ENCODE measurements at regions not wholly inside any gene's neighbourhood (a gene's known extent, or its start where the extent isn't known, plus 50 kb on each side); places are given as distances from the start of the nearest gene placed in this dataset.

DNA sequence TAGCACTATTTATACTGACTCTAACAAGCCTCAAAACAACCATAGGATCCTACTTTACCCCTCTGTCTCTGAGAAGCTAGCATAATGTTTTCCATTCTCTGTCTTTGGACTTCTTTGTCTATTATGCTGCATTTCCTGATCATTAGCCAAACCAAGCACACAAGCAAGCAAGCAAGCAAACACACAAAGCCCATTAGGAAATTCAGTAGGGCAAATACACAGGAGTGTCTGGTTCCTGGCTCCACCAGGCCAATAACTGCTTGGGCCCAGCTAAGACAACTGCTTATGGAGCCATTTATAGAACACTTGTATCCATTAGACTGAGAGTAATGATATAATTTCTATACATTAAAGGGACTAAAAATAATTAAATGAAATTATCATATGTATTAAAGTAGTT lies 952.9 kb upstream of the EPHA7 start:
- no peak for DNase-seq (ENCODE audit: low spot score)

DNA sequence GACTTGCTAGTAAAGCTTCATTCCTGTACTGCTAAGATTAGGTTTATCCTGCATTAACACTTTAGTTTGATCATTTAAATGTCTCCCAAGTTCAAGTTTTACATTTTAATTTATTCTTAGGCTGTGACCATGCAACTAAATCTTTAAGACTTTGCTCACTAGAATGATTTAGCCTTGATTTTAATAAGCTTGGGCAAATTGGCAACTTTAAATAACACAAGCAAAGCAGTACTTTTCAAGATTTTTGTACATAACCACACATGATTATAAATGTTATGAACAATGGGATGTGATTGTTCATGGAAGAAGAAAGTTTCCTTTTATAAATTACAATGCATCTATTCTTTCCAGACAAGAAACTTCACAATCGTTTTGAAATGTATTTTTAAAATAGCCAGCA lies 948.0 kb upstream of the EPHA7 start:
- DNase-seq (ENCODE audit: low spot score), result no peak

DNA sequence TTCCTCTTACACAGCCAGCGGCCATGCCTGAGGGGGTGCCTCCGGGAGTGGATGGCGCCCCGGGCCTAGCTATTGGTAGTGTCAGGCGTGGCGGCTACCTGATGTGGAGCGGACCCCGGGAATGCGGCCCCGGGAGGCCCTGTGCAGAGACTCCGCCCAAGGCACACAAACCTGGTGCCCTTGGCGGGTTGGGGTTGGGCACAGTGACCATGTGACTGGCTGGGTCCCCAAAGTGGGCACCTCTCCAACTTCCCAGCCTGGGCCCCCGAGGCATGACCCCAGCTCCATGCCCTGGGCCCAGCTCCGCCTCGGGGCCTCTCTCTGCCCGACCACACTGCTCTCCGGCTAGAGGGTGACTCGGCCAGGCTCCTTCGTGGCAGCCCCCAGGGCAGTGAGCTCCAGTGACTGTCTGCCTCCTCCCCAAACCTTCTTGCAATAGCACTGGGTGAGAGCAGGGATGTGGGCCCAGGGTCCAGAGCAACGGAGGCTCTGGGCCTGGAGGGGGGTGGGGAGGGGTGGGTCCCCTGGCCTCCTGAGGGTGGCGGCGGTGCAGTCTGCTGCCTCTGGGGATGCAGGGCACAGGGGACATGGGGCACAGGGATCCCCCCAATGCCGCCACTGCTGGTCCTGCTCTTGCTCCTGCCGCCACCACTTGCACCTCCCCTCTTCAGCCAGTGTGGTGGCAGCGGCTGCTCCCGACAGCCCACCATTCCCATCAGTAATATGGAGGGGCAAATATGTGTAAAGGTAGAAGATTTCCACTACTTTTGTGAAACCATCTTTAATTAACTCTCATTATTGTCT lies 942.9 kb upstream of the EPHA7 start:
- no peak for DNase-seq (ENCODE audit: low spot score)

DNA sequence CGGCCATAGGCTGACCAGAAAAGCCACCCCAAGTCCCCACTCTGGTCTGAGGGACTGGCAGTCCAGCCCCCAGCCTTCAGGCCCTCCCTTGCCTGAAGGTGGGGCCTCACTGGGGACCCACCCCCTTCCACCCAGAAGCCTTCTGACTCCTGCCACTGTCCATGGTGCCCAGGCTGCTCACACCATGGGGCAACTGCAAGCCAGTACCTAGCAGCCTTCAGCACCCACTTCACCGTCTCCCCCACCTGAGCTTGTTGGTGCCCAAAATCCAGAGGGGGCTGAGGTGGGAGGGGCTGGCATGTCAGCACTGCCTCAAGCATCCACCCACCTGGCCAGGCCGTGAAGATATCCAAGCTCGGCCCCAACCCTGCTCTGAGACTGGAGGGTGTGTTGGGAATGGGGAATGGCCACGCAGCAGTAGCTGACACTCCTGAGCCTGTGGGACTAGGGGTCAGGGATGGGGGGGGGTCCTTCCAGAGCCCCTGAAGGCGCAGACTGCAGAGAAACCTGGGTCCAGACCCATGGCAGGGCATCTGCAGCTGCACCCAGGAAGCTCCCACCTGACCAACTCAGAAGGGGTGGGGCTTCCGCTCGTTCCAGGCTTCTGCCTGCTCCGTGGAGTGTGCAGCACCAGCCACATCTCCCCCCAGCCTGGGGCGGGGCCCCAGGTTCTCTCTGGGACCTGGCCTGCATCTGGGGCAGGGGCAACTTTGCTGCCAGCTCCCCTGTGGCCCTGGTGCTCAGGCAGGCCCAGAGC lies 942.1 kb upstream of the EPHA7 start:
- no peak for DNase-seq (ENCODE audit: low spot score)

DNA sequence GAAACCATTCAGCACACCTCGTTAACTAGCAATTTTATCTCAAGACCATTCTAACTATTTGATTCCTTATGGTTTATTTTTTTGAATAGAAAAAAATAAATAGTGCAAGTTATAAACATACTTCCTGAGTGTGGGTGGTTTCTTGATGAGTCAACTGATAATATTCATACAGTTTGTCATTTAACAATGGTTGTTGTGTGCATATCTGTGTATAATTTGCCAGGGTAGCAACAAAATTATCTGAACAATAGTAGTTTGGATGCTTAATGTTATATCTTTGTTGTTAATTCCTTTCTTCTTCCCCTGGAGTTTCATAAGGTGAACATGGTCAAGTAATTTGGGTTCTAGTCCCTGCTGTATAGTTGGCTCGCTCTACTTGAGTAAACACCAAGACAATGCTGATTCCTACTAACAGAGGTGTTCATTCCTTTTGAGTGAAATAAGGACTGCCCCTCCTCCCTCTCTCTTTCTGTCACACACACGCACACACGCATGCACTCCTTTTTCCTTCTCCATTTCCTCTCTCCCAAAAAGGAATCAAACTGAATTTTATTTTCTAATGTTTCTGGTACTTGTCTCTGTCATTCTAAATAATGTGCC lies 938.1 kb upstream of the EPHA7 start:
- no peak for DNase-seq (ENCODE audit: low spot score)

DNA sequence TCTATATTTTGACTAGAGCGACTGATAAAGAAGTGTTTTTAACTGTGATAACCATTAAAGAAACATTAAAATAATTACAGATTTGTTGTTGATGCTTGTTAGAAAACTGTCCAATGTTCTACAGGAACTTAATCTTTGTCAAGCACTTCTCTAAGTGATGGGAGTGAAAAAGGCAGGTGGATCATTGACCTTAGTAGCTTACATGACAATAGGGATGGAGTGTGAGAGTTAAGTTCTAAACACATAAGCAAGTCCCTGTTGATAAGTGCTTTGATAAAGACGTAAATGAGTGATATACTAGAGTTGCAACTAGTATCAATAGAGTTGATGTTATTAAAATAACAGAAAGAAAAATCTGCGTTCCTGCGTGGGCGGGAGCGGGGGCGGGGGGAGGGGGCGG lies 931.5 kb upstream of the EPHA7 start:
- no peak for DNase-seq (ENCODE audit: low spot score)

DNA sequence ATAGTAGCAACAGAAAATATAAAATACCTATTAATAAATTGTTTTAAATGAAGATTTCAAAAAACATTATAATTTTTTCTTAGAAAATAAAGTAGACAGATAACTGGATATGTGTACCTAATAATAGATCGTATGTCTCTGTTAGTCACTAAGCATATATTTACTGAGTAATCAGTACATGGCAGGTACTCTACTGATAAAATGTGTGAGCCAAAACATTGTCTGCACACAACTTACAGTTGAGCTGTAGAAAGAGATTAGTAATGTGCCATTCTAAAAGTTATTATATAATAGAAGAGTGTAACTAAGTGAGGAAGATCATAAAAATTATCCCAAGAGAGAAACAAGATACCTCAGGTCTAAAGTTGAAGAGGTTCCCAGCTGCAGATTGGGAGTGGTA lies 929.9 kb upstream of the EPHA7 start:
- DNase-seq (ENCODE audit: low spot score), result no peak

DNA sequence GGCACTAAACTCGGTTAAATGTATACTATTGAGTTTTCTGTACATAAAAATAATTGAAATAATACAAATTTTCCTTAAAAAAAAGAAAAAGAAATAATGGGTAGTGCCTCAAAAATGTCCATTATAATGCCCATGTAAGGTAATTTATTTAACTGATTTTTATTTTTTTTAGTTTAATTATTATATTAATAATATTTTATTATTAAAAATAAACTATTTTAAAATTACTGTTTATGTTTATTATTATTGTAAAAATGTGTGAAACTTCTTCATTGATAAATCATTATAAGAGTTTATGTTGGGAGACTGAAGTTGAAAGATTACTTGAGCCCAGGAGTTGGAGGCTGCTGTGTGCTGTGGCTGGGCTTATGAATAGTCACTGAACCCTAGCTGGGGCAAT lies 925.5 kb upstream of the EPHA7 start:
- DNase-seq (ENCODE audit: low spot score), result no peak

DNA sequence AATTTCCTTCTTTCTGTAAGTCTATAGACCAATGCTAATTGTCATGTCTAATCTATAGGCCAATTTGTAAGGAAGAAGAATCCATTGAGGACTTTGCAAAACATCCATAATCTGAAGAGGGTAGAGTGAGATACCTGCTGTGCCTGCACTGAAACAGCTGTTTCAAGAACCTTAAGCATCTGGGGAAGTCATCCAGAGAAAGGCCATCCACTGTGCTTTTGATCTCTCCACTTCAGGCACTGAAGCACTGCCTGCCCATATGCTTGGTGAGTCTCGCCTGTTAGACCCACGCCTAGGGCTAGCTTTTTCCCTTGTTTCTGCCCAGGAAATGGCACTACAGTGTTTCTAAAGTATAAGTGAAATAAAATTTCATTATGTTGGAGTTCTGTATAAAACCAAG lies 921.8 kb upstream of the EPHA7 start:
- no peak for DNase-seq (ENCODE audit: low spot score)

DNA sequence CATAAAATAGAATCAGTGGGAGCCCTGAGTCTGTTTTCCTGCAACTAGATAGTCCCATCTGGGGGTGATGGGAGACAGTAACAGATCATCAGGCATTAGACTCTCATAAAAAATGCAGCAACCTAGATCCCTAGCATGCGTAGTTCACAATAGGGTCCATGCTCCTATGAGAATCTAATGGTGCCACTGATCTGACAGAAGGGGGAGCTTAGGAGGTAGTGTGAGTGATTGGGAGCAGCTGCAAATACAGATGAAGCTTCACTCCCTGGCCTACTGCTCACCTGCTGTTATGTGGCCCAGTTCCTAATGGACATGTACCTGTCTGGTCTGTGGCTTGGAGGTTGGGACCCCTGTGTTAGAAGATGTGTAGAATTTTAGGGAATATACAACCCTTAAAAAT lies 904.5 kb upstream of the EPHA7 start:
- DNase-seq (ENCODE audit: low spot score), result no peak

DNA sequence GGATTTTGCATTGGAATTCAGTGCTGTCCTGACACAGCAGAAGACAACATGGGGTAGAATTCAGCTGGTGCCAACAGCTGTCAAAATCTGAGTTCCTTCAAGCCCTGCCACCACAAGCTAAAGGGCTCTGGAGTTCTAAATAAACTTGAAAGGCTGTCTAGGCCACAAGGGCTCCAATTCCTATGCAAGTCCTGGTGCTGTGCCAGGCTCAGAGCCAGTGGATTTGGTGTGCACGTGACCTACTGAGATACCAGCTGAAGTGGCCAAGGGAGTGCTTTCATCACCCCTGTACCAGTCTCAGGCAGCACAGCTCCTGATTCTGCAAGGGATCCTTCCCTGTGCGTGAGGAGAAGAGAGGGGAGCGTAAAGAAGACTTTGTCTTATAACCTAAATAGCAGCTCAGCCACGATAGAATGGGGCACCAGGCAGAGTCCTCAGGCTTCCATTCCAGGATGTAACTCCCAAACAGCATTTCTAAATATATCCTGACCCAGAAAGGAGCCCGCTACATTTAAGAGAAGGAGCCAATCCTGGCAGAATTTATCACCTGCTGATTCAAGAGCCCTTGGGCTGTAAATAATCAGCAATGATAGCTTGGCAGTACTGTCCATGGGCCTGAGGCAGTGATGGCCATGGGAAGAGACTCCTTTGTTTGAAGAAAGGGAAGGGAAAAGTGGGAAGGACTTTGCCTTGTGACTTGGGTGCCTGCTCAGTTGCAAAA lies 881.2 kb upstream of the EPHA7 start:
- DNase-seq (ENCODE audit: low spot score), result no peak

DNA sequence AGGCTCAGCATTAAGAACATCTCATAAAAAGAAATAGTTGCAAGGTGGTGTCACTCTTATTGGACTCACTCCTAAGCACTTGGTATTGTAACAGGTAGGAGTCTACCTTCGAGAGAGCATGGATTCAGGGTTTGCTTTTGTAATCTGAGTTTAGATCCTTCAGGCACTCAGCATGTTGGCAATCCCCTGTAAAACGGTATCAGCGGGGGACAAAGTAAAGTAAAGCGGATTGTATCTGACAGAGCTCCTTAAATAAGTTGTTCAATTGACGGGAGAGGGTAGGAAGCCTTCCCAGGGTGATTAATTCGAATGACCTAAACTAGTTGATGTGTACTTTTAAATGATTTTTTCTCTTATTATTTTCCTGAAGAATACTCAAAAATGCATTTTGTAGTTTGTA lies 869.8 kb upstream of the EPHA7 start:
- no peak for DNase-seq (ENCODE audit: low spot score)

DNA sequence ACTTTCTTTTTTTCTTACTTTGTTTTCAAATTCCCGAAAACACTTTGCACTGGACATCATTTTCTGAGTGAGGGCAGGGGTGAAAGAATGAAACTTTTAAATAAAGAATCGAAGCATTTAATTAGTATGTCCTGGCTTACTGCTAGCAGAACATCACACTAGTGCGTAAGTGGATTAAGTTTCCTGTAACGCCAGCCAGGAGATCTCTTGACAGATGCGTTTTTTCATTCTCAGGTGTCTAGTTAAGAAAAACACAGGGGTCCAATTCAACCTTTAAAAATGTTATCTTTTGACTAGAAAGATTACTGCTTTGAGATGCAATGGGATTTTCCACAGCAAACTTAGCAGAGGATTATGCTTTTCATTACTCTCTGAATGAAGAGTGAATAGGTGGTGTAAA lies 858.8 kb upstream of the EPHA7 start:
- no peak for DNase-seq (ENCODE audit: low spot score)

DNA sequence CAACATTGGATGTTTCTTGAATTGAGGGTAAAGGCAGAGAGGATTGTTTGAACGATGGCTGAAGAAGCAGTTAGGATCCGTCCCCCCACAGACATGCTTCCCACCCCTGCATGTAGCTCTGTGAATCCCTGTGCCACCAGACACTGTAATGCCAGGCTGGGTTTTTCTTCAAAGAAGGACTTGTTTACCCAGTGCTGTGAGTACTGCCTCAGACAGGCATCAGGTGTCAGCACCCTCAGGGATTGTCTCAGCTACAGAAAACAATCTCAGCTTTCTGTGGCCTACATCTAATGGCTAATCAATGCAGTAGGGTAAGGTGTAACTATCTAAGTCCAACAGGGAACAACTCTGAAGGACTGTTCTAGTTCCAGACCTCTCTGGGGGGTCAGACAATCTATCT lies 853.0 kb upstream of the EPHA7 start:
- no peak for DNase-seq (ENCODE audit: low spot score)

DNA sequence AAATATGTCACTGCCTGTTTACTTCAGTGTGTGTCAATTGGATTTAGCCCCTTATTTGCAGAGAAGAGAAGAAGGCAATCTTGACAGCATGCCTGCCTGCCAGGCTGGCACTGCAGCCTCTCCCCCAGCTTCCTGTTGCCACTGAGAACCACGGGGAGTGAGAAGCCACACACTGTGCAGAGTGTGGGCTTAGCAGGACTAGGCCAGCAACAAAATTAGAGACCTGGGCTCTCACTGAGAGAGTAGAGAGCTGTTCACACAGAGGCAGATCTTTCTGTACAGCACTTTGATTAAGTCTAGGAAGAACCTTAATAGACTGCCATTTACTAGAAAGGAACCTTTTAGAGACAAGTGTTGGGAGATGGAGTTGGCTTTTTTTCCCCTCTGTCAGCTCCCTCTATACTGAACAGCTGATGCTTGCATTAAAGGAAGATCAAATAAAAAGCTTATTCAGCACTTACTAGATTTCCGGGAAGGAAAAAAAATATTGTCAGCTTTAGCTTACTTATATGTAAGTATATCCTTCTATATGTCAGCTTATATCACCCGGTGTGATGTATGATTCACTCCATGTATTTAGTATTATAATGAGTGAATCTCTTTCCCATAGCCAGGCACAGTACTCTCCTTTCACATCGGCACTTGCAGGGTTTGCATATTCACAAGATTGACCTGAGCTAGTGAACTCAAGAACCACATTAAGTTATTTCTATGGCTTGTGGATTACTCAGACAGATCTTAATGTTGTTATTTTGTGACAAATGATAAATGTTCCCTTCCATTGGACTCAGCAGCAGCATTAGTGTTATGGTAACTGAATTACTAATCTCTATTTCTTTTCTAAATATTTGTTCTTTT lies 851.0 kb upstream of the EPHA7 start:
- no peak for DNase-seq (ENCODE audit: low spot score)

DNA sequence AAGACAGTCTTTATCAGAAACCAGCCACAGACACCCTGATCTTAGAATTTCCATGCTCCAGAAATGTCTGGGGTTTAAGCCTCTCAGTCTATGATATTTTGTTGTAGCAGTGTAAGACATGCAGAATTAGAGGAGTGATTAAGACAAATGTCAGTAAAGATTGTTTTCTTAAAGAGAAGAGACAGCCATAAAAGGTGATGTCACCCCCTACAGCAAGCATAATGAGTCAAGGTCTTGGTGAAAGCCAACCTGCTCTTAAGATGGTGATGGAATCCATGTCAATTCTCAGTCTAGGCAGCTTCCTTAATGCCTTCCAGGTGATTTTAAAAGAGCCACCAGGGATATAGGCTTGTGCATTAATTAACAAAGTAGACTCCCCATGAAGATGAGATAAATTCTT lies 849.9 kb upstream of the EPHA7 start:
- DNase-seq (ENCODE audit: low spot score), result no peak

DNA sequence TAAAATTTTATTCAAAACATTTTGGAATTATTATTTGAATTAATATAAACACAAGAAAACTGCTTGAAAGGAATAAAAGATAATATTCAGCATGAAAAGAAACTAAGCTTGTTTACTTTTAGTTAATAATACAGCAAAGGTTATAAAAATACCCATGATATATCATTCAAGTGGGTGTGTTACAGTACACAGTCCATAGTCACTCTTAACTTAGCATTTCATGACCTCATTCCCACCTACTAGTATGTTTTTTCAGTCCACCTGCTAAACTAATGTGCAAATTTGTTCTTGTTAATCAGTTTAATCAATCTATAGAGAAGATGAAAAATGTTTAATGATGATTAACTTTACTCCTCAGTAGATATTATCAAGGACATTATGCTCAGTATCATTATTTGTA lies 841.4 kb upstream of the EPHA7 start:
- no peak for DNase-seq (ENCODE audit: low spot score)

DNA sequence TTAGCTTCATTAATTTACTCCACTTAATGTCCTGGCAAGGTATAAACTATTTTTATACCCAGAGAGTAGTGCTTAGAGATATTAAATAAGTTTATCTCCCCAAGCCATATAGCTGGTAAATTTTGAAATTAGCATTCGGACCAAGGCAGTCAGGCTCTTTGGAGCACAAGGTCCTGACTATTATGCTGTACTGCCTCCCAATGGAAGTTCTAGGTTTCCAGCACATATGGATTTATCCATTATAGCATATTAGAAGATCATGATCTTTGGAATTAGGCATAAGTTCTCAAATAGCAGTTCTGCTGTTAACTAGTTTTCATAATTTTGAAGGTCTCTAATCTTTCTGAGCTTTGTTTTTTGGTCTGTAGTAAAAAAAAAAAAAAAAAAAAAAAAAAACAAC lies 835.3 kb upstream of the EPHA7 start:
- no peak for DNase-seq (ENCODE audit: low spot score)

DNA sequence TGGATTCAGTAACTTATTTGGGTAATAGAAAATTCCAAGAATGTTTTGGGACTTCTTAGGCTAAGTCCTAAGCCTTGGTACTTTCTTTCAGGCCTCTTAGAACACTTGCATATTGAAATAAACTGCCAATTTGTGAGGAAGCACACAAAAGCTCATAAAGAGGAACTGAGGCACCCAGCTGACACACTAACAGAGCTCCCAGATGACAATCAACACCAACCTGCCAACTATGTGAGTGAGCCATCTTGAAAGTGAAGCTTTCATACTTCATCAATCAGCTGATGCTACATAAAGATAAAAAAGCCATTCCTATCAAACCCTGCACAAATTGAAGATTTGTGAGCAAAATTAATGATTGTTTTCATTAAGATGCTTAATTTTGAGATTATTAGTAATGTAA lies 832.5 kb upstream of the EPHA7 start:
- DNase-seq (ENCODE audit: low spot score), result no peak

DNA sequence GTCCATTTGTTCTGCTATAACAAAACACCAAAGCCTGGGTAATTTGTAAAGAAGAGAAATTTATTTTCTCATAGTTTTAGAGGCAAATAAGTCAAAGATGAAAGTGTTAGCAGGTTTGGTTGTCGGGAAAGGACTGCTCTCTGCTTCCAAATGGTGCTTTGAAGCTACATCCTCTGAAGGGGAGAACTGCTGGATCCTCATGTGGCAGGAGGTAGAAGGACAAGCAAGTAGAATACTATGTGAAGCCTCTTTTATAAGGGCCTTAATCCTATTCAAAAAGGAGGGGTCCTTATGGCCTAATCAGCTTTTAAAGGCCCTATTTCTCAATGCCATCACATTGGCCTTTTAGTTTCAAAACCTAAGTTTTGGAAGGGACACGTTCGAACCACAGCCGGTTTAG lies 826.0 kb upstream of the EPHA7 start:
- DNase-seq (ENCODE audit: low spot score), result no peak

DNA sequence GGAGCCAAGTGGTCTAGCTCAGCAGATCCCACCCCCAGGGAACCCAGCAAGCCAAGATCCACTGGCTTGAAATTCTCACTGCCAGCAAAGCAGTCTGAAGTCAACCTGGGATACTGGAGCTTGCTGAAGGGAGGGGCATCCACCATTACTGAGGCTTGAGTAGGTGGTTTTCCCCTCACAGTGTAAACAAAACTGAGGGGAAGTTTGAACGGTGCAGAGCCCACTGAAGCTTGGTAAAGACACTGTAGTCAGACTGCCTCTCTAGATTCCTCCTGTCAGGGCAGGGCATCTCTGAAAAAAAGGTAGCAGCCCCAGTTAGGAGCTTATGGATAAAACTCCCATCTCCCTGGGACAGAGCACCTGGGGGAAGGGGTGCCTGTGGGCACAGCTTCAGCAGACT lies 819.5 kb upstream of the EPHA7 start:
- DNase-seq (ENCODE audit: low spot score), result no peak

DNA sequence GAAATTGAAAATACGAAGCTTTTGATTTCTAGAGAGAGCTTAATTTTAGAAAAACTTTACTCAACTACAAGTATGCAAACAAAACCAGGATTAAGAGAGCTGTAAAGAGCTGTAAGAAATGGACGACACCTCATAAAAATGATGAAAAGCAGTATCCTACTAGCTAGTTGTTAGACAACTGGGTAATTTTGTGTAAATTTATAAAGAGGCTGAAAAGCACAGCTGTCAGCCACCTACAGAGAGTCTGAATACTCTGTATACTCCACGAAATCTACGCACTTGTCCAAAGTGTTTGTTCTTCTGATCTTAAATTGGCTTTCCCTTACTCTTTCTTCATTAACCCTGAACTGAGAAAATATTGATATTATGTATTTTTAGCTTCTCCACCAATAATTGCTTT lies 808.4 kb upstream of the EPHA7 start:
- no peak for DNase-seq (ENCODE audit: low spot score)

Data from SW480 (cell line).